ENCODE measurements at regions not wholly inside any gene's neighbourhood (a gene's known extent, or its start where the extent isn't known, plus 50 kb on each side); places are given as distances from the start of the nearest gene placed in this dataset.
"Not testable (repeated sequence)": the region's sequence is repeated elsewhere in the genome, so short reads cannot be mapped to it uniquely, and the experiment has no call there.

DNA sequence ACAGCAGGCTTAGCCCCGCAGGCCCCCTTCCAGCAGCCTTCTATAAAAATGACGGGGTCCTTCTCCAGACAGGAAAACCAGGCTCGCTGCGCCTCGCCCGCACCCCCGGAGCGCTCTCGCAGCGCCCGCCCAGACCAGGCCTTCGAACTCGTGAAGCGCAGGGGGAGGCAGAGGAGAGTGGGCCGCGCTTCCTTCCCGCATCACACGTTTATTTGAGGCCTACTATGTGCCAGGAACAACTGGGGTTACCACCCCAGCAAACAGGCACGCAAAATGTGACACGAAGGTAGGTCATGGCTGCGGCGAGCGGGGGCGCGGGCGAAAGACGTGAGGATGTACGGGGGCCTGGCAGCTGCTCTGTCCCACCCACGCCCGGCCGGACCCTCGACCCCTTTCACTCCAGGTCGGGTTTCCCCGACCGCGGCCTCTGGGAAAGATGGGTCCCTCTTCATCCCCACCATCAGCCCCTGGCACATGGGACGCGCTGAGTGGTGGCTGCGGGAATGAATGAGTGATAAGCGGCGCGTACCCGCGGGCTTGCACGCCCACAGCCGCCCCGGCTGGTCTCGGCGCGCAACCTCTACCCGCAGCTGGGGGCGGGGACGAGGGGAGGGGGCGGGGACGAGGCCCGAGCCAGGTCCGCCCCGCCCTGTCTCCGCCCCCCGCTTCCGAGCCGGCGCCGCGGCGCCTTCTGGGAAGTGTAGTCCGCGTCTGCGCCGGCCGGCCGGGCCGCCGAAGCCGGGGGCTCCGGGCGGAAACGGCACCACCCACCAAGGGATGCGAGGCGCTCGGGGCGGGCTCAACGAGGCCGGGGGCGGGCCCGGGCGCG is 59.1 kb downstream of the ZNF467 start:
- peak; percentile 77 for DNase-seq (ENCODE audit: low read depth)

DNA sequence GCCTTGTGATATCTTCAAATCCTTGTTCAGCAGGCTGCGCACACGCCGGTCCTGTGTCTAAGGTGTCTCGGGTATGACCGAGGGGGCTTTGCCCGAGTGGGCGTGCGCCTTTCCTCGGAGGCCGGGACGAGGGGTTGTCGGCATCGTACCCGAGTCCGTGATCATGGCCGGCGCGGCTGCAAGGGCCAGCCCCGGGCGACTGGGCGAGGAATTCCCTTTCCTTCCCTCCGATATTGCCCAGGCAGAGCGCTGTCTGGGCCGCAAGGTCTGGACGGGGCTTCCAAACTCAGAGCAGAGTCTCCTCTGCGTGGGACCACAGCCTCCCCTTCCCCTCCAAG is 59.7 kb downstream of the ZNF467 start:
- no peak for DNase-seq (ENCODE audit: low read depth)

DNA sequence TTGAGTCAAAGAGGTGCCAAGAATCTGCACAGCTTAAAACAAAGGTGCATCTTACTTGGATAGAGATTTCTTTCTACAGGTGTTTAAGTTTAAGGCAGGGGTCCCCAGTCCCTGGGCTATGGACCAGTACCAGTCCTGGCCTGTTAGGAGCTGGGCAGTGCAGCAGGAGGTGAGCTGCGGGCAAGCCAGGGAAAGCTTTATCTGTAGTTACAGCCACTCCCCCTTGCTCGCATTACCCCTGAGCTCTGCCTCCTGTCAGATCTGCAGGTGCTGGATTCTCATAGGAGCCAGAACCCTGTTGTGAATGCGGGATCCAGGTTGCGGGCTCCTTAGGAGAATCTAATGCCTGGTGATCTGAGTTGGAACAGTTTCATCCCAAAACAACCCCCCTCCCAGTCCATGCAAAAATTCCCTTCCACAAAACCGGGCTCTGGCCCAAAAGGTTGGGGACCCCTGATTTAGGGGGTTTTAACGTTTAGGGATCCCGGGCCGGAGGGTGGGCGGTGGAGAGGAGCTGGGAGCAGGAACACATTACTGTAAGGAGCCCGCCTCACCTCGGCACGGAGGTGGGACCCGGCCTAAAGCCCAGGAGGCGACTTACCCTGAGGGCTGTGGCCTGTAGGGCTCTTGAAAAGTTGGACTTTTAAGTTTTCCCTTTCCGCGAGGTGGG is 60.2 kb downstream of the ZNF467 start:
- no peak for DNase-seq (ENCODE audit: low read depth)

DNA sequence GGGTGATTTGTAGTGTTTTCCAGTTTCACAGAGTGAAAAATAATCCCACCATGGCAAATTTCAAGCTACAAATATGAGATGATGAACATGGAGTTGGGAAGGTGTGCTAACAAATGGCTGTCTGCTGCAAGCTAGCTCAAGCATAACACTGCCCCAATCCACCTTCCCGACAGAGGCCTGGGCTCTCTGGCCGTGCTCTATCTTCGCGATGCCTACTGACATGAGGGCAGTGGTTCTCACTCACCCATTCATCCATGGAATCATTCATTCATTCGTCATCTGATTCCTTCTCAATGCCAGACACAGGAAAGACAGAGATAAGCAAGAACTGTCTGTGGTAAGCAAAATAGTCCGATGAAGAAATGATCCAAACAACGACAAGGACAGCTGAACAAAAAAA is 65.4 kb downstream of the ZNF467 start:
- no peak for DNase-seq (ENCODE audit: low read depth)

DNA sequence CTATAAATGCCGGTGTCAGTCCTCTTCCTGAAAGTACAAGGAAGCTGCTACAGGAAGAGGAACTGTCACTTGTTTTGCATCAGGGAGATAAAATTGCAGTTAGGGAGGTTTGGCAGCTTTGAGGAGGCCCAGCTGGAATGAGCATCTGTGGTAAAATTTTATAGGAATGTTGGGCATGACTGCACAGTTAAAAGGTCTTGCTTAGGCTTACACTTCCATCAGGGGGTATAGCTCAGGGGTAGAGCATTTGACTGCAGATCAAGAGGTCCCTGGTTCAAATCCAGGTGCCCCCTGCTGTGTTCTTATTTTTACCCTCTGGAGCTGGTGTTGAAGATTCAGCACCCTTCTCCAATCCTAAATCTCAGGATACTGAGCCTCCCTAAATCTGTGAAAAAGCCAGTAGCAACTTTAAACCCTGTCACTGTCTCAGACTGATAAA is 65.9 kb downstream of the ZNF467 start:
- DNase-seq (ENCODE audit: low read depth), result no peak

DNA sequence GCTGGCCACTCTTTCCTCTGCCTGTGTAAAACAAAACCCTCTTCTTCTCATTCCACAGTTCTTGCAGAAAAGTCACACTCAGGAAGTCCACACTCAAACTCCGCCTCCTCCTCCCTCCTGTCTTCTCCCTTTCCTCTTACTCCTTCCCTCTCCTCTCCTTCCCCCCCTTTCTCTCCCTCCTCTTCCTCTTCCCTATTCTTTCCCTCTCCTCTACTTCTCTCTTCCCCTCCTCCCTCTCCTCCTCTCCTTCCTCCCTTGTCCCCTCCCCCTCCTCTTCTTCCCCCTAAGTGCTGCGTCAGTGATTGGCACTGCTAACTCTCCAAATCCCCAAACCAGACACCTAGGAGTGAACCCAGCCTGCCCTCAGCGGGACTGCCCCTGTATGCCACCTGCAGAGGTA is 67.0 kb downstream of the ZNF467 start:
- DNase-seq (ENCODE audit: low read depth), result no peak

DNA sequence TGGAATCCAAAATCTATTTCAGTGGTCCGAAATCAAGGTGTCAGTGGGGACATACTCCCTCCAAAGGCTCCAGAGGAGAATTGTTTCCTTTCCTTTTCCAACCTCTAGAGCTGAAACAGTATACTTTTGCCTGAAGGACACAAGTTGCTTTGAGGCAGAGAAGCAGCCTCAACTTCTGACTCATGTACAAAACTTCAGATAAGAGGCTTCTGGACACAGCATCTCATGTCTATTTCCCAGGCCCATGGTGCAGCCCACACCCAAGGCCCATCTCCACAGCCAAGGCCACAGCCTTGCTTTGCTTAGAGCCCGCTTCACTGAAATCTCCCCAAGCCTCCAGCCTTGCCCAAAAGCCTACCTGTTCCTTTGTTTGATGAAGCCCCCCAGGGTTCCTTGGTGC is 68.9 kb downstream of the ZNF467 start:
- no peak for DNase-seq (ENCODE audit: low read depth)

DNA sequence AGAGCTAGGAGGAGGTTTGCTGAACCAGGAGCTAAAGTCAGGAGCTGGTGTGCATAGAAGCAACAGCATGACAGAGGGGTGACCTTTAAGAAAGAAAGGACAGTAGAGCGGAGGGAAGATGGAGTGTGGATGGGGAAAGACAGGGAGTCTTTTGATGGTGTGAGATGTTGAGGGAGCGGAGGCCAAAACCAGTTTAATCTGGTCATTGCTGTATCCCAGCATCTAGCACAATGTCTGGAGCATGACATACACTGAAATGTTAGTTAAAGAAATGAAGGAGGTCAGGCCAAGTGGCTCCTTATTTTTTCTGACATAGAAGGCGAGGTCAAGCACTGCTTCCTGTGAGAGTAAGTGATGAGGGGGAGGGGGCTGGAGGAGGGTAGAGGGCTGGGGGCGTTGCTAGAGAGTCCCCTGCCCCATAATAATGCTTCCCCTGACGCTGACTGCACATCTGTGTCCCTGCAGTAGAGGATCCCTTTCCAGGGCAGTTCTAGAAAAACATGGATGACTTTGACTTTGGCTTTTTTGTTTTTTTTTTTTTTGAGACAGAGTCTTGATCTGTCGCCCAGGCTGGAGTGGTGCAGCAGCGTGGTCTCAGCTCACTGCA is 70.2 kb downstream of the ZNF467 start:
- no peak for DNase-seq (ENCODE audit: low read depth)

DNA sequence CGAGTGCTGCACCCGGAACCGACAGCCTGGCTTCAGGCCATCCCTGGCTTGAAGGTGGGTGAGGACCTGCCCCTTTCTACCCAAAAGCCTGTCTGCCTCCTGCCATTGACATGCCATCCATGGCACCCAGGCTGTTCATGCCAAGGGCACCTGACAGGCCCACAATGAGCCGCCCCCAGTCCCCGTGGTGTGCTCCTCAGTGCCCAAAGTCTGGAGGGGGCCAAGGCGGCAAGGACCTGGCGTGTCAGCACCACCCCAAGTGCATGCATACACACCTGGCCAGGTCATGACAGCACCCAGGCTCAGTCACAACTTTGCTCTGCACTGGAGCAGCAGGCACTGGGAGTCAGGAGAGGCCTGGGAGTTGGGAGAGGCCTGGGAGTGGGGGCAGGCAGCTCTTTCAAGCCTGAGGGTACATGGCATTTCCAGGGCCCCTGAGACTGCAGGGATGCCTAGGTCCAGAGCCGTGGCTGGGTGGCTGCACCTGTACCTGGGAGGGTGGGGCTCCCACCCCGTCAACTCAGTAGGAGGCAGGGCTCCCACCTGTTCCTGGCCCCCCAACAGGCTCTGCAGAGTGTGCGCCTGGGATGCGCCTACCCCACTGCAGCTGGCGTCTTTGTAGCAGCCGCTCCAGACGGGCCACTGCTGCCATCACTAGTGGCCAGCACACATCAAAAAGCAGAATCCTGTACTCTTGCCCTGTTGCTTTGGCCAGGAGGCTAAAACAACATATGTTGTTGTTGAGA is 71.7 kb downstream of the ZNF467 start:
- no peak for DNase-seq (ENCODE audit: low read depth)

DNA sequence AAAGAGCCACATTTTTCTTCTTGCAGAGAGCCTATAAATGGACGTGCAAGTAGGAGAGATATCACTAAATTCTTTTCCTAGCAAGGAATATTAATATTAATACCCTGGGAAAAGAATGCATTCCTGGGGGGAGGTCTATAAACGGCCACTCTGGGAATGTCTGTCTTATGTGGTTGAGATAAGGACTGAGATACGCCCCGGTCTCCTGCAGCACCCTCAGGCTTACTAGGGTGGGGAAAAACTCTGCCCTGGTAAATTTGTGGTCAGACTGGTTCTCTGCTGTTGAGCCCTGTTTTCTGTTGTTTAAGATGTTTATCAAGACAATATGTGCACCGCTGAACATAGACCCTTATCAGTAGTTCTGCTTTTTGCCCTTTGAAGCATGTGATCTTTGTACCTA is 75.6 kb downstream of the ZNF467 start:
- DNase-seq (ENCODE audit: low read depth), result not testable (repeated sequence)

DNA sequence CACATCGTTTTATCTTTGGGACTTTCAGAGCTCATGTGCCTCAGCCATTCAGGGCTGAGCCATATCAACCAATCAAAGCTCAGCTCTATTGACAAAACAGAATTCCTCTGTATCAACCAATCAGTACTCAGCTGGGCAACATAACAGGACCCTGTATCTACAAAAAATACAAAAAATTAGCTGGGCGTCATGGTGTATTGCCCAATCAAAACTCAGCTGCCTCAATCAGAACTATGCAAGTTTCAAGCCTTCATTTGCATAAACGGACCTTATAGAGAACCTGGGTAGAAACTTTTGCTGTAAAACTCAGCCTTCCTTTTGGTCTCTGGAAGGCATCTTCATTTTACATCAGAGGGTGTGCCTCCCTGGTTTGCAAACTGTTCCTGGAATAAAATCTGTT is 77.1 kb downstream of the ZNF467 start:
- DNase-seq (ENCODE audit: low read depth), result no peak

DNA sequence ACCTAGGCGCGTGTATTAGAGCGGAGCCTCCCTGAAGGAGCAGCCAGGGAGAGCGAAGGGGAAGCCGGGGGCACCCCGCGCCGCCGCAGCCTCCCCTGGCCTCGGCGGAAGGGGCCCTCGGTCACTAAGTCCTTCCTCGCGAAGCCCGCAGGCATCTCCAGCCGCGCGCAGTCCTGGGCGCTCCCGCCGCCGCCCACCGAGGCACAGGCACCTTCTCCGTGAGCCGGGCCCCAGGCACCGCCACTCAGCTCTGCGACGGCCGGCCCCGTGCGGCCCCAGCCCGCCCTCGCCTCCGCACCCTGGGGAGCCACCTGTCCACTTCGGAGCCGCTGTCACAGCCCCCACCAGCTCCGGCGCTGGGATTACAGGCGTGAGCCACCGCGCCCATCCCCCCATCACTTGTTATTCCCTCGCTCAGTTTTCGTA is 80.8 kb downstream of the ZNF467 start:
- no peak for DNase-seq (ENCODE audit: low read depth)

DNA sequence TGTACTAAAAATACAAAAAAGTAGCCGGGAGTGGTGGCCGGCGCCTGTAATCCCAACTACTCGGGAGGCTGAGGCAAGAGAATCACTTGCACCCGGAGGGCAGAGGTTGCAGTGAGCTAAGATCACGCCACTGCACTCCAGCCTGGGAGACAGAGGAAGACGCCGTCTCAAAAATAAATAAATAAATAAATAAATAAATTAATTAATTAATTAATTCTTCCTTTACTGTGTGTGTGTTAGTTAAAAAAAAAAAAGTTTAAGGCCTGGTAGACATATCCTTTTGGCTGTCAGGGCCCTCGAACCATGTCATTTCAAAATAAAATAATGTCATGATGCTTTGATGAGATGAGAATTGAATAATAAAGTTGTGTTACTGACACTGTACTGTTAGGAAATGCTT is 81.3 kb downstream of the ZNF467 start:
- DNase-seq (ENCODE audit: low read depth), result no peak

DNA sequence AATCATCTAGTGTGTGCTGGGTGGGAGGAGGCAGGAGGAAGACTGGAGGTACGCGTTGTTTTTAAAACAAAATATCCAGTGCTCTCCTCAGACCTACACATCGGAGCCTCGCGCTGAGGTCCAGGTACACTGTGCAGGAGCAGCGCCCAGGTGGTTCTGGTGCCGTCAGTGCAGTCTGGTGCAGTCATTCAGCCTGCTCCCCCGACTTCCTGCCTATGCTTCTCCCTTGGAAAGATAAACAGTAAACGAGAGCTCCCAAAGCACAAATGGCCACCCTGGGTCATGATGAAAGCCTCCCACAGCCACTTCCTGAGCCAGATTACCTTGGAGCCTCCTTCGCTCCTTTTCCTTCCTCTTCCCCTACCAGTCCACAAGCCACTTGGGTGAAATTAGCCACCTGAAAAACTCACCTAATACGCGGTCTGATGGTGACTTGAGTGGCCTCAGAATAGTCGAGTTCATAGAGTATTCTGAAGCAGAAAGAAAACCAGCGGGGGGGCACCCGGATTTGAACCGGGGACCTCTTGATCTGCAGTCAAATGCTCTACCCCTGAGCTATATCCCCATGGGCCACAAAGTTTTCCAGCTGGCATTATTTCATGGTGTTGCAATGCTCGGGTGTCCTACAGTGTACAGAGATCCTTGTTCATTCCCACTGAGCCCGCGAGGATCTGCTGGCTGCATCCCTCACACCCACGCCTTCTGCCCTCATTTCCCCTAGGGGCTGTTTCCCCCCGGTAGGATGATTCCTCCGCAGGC is 82.5 kb downstream of the ZNF467 start:
- peak; percentile 49 for DNase-seq (ENCODE audit: low read depth)

DNA sequence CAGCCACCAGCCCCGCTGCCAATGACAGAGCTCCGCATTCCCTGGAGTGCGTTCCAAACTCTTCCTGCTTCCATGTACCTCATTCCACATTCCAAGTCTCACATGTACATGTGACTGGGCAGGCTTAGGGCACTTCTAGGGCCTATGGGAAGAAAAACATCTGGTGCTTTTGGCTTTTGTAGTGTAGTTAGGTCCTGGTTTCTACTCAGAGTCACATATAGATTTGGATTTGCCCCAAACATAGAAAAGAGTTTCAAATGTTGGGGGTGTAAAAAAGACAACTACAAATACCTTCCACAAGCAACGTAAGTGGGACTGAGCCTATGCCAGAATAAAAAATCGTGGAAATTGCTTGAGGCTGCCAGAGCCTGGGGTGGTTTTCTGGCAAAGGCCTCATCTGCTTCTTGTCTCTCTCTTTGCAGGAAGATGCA is 84.1 kb downstream of the ZNF467 start:
- no peak for DNase-seq (ENCODE audit: low read depth)

DNA sequence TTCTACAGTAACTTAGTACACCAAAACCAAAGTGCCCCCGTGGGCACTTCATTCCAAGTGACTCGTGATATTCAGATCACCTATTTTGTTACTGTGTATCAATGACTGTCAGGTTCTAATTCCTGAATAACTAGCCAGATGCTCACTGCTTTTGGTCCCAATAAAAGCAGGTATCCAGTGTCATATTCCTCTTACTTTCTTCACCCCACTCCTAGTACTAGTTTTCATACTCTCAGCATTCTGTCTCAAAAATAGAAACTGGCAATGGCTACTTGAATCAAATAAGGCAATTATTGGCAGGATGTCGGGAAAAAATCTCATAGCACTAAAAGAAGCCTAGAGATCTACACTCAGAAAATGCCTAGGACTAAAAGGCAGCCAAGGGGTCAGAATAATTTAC is 84.6 kb downstream of the ZNF467 start:
- no peak for DNase-seq (ENCODE audit: low read depth)

DNA sequence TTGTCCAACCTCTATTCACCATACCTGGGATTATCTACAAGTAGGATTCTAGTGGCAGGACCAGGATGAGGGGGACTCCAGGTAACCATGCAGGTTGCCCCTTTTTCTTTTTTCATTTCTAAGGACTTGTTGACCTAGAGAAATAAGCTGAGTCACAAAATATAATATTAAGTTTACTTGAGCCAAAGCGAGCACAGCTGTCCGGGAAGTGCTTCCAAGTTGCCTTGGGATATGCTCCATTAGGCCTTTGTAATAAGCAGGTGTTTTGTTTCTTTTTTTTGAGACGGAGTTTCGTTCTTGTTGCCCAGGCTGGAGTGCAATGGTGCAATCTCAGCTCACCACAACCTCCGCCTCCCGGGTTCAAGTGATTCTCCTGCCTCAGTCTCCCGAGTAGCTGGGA is 85.6 kb downstream of the ZNF467 start:
- not testable (repeated sequence) for DNase-seq (ENCODE audit: low read depth)

DNA sequence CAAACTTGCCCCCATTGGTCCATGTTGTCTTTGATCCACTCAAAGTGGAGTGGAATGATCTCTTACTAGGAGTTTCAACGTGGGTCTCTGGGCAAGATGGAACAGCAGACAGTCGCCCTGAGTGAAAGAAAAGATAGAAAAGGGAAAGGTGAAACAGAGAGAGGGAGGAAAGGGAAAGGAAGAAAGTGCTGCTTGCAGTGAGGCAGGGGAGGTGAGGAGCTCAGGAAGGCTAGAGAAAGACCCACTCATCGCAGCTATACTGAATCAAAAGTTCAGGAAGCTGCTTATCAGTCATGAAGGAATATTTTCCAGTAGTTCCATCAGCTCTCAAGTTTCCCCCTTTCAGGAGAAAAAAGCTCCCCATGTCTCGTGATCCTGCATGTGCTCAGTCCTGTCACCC is 86.9 kb downstream of the ZNF467 start:
- no peak for DNase-seq (ENCODE audit: low read depth)

DNA sequence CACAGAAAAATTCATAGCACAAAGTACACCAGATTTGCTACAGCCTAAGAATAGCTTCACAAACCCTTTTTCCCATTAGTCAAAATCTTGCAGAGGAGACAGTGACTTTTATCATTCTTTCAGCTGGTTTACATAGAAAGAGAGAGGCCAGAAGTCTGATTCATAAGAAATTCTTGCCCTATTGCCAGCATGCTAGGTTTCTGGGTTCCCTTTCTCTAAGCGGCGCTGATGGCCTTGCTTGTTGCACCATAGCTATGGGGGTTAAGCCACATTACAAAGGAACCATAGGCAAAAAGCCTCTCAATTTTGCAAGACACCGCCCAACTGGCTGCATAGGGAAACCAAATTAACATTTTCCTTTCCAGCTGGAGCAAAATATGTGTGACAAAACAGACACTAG is 87.4 kb downstream of the ZNF467 start:
- peak; percentile 5 for DNase-seq (ENCODE audit: low read depth)

DNA sequence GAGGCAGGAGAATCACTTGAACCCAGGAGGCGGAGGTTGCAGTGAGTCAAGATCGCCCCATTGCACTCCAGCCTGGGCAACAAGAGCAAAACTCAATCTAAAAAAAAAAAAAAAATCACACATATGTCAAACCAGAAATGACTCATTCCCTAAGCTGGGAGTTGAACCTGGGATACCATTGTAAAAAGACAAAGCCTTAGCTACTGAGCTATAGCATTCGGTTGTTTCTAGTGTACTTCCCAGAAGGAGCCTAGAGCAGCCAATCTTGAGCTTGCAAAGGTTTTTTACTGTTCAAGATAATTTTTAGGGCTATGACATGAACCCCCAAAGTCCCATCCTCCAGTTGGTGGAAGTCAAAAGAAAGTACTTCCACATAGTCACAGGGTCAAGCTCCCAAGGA is 87.9 kb downstream of the ZNF467 start:
- DNase-seq (ENCODE audit: low read depth), result no peak

DNA sequence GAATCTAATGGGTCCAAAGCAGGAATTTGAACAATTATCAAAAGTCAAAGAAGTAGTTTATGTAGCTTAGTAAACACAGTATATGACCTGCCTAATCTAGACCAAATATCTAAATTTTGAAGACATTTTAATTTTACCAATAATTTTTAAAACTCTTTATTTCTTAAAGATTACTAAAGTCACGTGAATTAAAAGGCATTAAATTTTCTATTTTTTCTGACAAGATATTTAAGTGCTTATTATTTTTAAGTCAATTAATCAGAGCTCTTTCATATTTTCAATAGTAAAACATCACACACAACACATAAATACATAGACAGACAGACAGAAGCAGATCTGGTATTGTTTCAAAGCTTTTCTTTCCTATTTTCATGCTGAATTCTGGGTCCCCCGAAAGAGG is 89.5 kb downstream of the ZNF467 start:
- DNase-seq (ENCODE audit: low read depth), result no peak

DNA sequence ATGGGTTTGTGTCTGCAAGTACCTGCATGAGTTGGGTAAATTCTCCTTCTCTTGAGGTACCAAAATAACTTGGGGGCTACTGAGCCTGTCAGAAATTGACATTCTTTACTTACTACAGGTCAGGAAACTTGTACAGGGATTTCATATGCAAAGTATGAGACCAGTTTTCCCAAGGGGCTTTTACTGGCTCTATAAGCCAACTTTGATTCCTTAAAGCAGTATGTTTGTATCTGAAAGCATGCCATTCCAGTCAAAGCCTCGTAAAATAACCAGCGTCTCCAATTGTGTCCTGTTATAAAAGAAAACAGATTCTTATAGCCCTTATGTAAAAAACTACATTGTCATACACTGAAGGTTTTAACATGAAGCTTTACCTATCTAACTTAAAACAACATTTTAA is 90.2 kb downstream of the ZNF467 start:
- DNase-seq (ENCODE audit: low read depth), result no peak

Measured in M059J (cell line).